Stimulated activated CD8-positive, alpha-beta memory T cell treated with anti-CD3 and anti-CD28 coated beads, Interleukin-7, amount 100 ng/mL, for 4 hours (primary cell): ENCODE measurements at regions not wholly inside any gene's neighbourhood (a gene's known extent, or its start where the extent isn't known, plus 50 kb on each side); places are given as distances from the start of the nearest gene placed in this dataset.
"Not testable (repeated sequence)": the region's sequence is repeated elsewhere in the genome, so short reads cannot be mapped to it uniquely, and the experiment has no call there.

ENCODE experiments used
- DNase-seq, 2 donors: peaks; one replicate each; pipeline ENCODE4 v3.0.0-alpha.2; 2020; ENCODE audit warnings: low read depth in 2 of 2

- DNase-seq = no peak
Observed at GRCh38 chr2:378364-378763, 90.5 kb upstream of the ALKAL2 start.

DNA sequence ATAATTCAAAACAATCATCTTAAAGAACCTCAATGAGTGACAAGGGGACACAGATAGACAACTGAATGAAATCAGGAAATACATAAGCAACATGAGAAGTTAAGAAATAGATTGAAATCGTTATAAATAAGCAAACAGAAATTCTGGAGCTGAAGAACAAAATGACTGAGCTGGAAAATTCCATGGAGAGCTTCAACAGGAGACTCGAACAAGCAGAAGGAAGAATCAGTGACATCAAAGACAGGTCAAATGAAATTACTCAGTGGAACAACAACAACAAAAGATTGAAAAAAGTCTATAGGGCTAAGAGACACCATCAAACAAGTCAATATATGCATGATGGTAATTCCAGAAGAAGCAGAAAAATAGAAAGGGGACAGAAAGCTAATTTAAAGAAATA, 89.5 kb upstream of the ALKAL2 start:
- no peak for DNase-seq

DNA sequence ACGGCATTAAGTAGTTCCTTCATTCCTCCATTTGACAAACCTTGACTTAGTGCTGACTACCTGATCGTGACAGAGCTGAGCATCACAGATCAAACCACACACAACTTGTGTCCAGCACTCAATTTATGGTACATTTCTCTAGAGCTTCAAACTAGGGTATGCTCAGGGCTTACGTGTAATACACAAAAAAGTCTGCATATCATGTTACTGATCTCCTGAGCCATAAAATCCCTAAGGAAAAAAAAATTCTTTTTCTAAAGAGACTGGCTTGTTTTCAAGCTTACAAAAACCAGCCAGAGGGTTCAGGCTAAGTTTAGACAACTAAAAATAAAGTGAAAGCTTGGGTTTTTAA, 88.0 kb upstream of the ALKAL2 start:
- DNase-seq = no peak

- DNase-seq = no peak
Observed at GRCh38 chr2:375270-375955, 87.5 kb upstream of the ALKAL2 start.

- DNase-seq = no peak
Observed at GRCh38 chr2:368386-368785, 80.5 kb upstream of the ALKAL2 start.

- no peak for DNase-seq
Observed at GRCh38 chr2:367246-367645, 79.4 kb upstream of the ALKAL2 start.

GRCh38 chr2:366706-367105, 78.8 kb upstream of the ALKAL2 start:
- no peak for DNase-seq

GRCh38 chr2:365367-366275, 77.7 kb upstream of the ALKAL2 start:
- no peak for DNase-seq

DNA sequence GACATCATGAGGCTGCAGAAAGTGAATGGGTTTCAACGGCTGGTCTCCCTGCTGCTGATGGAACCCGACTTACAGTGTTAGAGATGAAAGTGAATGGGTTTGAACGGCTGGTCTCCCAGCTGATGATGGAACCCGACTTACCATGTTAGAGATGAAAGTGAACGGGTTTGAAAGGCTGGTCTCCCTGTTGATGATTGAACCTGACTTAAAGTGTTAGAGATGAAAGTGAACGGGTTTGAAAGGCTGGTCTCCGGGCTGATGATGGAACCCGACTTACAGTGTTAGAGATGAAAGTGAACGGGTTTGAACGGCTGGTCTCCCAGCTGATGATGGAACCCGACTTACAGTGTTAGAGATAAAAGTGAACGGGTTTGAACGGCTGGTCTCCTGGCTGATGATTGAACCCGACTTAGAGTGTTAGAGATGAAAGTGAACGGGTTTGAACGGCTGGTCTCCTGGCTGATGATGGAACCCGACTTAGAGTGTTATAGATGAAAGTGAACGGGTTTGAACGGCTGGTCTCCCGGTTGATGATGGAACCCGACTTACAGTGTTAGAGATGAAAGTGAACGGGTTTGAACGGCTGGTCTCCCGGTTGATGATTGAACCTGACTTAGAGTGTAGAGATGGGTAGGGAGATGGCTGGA, 76.1 kb upstream of the ALKAL2 start:
- no peak for DNase-seq

- DNase-seq = no peak
Observed at GRCh38 chr2:362924-363323, 75.0 kb upstream of the ALKAL2 start.

- no peak for DNase-seq
Observed at GRCh38 chr2:360124-360523, 72.2 kb upstream of the ALKAL2 start.

- no peak for DNase-seq
Observed at GRCh38 chr2:359047-359446, 71.2 kb upstream of the ALKAL2 start.

DNA sequence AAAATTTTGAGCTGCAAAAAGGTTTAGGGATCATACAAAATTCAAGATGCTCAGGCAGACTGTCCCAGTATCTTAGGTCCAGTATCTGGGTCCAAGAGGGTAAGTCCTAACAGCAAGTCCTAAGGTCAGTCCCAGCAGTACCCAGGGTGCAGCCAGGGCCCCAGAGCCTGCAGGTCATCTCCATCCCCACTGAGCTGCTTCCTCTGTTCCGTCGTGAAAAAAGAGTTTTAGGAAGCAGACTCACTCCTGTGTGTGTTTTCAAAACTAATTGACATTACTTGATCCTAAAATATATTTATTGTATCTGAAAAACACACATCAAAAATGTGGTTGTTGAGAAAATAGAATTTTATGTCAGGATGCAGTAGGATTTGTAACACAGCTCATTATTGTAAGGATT, 69.9 kb upstream of the ALKAL2 start:
- no peak for DNase-seq

GRCh38 chr2:356304-356703, 68.4 kb upstream of the ALKAL2 start:
- not testable (repeated sequence) for DNase-seq

- DNase-seq = no peak
Observed at GRCh38 chr2:355773-356172, 67.9 kb upstream of the ALKAL2 start.

DNA sequence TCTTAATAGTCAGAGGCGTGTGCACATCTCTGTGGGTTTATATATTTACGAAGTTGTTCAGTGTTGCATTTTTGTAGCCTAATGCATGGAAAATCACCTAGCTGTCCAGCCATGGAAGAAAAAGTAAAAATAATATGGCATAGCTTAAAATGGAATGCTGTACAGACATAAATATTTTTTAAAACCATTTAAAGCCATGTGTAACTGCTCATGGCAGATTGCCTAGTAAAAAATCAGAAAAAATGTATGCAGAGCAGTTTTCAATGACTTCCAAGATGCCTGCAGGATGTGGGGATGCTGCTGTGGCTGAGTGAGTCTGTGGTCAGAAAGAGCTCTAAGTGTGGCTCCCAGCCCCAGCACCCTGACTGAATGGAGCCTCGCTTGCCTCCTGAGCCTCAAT, 64.8 kb upstream of the ALKAL2 start:
- no peak for DNase-seq

GRCh38 chr2:349390-349789, 61.5 kb upstream of the ALKAL2 start:
- DNase-seq = no peak

- DNase-seq = no peak
Observed at GRCh38 chr2:348361-348916, 60.5 kb upstream of the ALKAL2 start.

GRCh38 chr2:344811-345210, 56.9 kb upstream of the ALKAL2 start:
- no peak for DNase-seq

GRCh38 chr2:343355-343754, 55.5 kb upstream of the ALKAL2 start:
- no peak for DNase-seq

DNA sequence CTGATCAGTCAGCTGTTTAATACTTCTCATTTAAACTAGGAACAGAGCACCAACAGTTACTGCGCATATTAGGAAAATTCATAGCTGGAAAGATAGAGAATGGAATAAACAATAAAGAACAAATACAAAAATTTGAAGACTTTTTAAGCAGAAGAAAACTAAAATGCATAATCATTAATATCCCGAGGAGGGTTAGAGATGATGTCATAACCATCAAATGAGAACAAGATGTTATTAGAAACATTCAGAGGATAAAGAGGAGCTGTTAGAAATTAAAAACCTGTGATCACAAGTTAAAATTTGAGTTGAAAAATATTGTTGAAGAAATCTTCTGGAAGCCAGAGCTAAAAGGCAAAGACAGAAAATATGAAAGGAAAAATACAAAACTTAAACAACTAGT, 54.0 kb upstream of the ALKAL2 start:
- DNase-seq = no peak

DNA sequence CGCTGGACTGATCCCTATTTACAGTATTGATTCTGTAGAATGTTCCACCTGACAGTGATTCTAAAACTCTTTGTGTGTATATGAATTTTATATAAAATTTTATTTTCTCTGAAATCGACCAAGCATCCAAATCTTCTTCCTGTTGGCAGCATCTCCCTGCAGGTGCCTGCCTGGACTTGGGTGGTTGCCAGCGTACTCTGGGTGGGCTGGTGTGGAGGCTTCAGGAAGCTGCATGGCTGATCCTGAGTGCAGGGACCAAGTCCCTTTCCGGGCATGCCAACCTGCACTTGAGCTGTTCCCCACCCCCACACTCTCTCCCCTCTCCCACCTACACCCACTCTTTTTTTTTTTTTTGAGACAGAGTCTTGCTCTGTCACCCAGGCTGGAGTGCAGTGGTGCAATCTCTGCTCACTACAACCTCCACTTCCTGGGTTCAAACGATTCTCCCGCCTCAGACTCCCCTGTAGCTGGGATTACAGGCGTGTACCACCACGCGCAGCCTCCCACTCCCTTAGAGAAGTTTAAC, 53.2 kb upstream of the ALKAL2 start:
- no peak for DNase-seq
